H9 (cell line): ENCODE measurements at regions not wholly inside any gene's neighbourhood (a gene's known extent, or its start where the extent isn't known, plus 50 kb on each side); places are given as distances from the start of the nearest gene placed in this dataset.
"Not testable (repeated sequence)": the region's sequence is repeated elsewhere in the genome, so short reads cannot be mapped to it uniquely, and the experiment has no call there.

Source experiments
- DNase-seq: peaks from one replicate; pipeline ENCODE4 v3.0.0-alpha.2; 2017
- H2AFZ ChIP-seq: one replicate; pipeline ENCODE4 v1.6.1; 2013; ENCODE audit warnings: mild to moderate bottlenecking, low read length, control low read depth, moderate library complexity
- H2AK5ac ChIP-seq: 2 replicates; pipeline ENCODE4 v1.6.1; 2013; ENCODE audit warnings: low read length, control low read depth, mixed read lengths; ENCODE audit not compliant: insufficient read length
- H2BK120ac ChIP-seq: one replicate; pipeline ENCODE4 v1.6.1; 2013; ENCODE audit warnings: low read depth, mild to moderate bottlenecking, low read length, control low read depth, inconsistent platforms; ENCODE audit not compliant: poor library complexity, severe bottlenecking
- H2BK12ac ChIP-seq: 2 replicates; pipeline ENCODE4 v1.6.1; 2013; ENCODE audit warnings: low read length, control low read depth, mixed read lengths, low read depth; ENCODE audit not compliant: insufficient read length
- H2BK15ac ChIP-seq: 2 replicates; pipeline ENCODE4 v1.6.1; 2013; ENCODE audit warnings: low read depth, low read length, control low read depth
- H2BK20ac ChIP-seq: one replicate; pipeline ENCODE4 v1.6.1; 2013; ENCODE audit warnings: low read depth, mild to moderate bottlenecking, low read length, control low read depth, inconsistent platforms; ENCODE audit not compliant: poor library complexity, severe bottlenecking
- H2BK5ac ChIP-seq: 2 replicates; pipeline ENCODE4 v1.6.1; 2013; ENCODE audit warnings: low read length, control low read depth, mixed read lengths; ENCODE audit not compliant: insufficient read length
- H3K14ac ChIP-seq: 2 replicates; pipeline ENCODE4 v1.6.1; 2013; ENCODE audit warnings: low read length, control low read depth; ENCODE audit not compliant: insufficient read depth
- H3K18ac ChIP-seq: 2 replicates; pipeline ENCODE4 v1.6.1; 2013; ENCODE audit warnings: low read depth, mild to moderate bottlenecking, mixed read lengths, low read length, control low read depth; ENCODE audit not compliant: insufficient read length
- H3K23ac ChIP-seq: 2 replicates; pipeline ENCODE4 v1.6.1; 2013; ENCODE audit warnings: low read length, control low read depth, mixed read lengths, low read depth; ENCODE audit not compliant: insufficient read length
- H3K23me2 ChIP-seq: 2 replicates; pipeline ENCODE4 v1.6.1; 2013; ENCODE audit warnings: low read depth, mild to moderate bottlenecking, mixed read lengths, low read length, control low read depth; ENCODE audit not compliant: insufficient read length, poor library complexity, severe bottlenecking
- H3K27ac ChIP-seq: 2 replicates; pipeline ENCODE4 v1.5.1; 2013; ENCODE audit warnings: low read length, control low read depth, mixed read lengths, low read depth; ENCODE audit not compliant: insufficient read length
- H3K27me3 ChIP-seq: 2 replicates; pipeline ENCODE4 v1.6.1; 2013; ENCODE audit warnings: low read length, control low read depth, inconsistent platforms; ENCODE audit not compliant: insufficient read depth
- H3K4ac ChIP-seq: 2 replicates; pipeline ENCODE4 v1.6.1; 2013; ENCODE audit warnings: low read depth, mild to moderate bottlenecking, control low read depth, inconsistent platforms, low read length, moderate library complexity
- H3K4me1 ChIP-seq: 2 replicates; pipeline ENCODE4 v1.6.1; 2013; ENCODE audit warnings: low read length, control low read depth, inconsistent platforms; ENCODE audit not compliant: insufficient read depth
- H3K4me2 ChIP-seq: 2 replicates; pipeline ENCODE4 v1.6.1; 2013; ENCODE audit warnings: low read length, control low read depth, mixed read lengths; ENCODE audit not compliant: insufficient read length, insufficient read depth
- H3K56ac ChIP-seq: 2 replicates; pipeline ENCODE4 v1.6.1; 2013; ENCODE audit warnings: low read depth, mild to moderate bottlenecking, mixed read lengths, low read length, control low read depth; ENCODE audit not compliant: insufficient read length
- H3K79me1 ChIP-seq: 2 replicates; pipeline ENCODE4 v1.6.1; 2013; ENCODE audit warnings: low read depth, mild to moderate bottlenecking, moderate library complexity, low read length, control low read depth, inconsistent platforms; ENCODE audit not compliant: insufficient read depth, poor library complexity, severe bottlenecking
- H3K79me2 ChIP-seq: 2 replicates; pipeline ENCODE4 v1.6.1; 2013; ENCODE audit warnings: low read length, control low read depth, inconsistent platforms; ENCODE audit not compliant: insufficient read depth
- H3K9ac ChIP-seq: 2 replicates; pipeline ENCODE4 v1.6.1; 2013; ENCODE audit warnings: low read length, control low read depth, mixed read lengths; ENCODE audit not compliant: insufficient read length; ENCODE audit errors: extremely low read depth
- H3K9me3 ChIP-seq: one replicate; pipeline ENCODE4 v1.6.1; 2013; ENCODE audit warnings: low read depth, low read length, inconsistent platforms; ENCODE audit not compliant: control insufficient read depth
- H3T11ph ChIP-seq: one replicate; pipeline ENCODE4 v1.6.1; 2013; ENCODE audit warnings: mild to moderate bottlenecking, low read length, control low read depth, inconsistent platforms
- H4K20me1 ChIP-seq: one replicate; pipeline ENCODE4 v1.6.1; 2013; ENCODE audit not compliant: control insufficient read depth, insufficient read length, insufficient read depth
- H4K5ac ChIP-seq: 2 replicates; pipeline ENCODE4 v1.6.1; 2013; ENCODE audit warnings: low read depth, mild to moderate bottlenecking, mixed read lengths, low read length, control low read depth; ENCODE audit not compliant: insufficient read length
- H4K8ac ChIP-seq: replicated peaks from 2 replicates; pipeline ENCODE4 v1.6.1; 2013; ENCODE audit warnings: low read length, control low read depth, mixed read lengths, low read depth; ENCODE audit not compliant: insufficient read length
- H4K91ac ChIP-seq: 2 replicates; pipeline ENCODE4 v1.6.1; 2013; ENCODE audit warnings: low read depth, mild to moderate bottlenecking, moderate library complexity, mixed read lengths, low read length, control low read depth; ENCODE audit not compliant: insufficient read length
- H3K27ac Mint-ChIP-seq, 3 experiments: 2 replicates in 2 of 3; 3 replicates in 1 of 3; pipeline ENCODE4 v1.8.0; 2020 to 2021; ENCODE audit warnings: mixed read lengths in 3 of 3, mild to moderate bottlenecking in 1 of 3, moderate library complexity in 1 of 3
- H3K27me3 Mint-ChIP-seq: 2 replicates; pipeline ENCODE4 v1.8.0; 2021; ENCODE audit warnings: low read depth, mild to moderate bottlenecking, moderate library complexity, mixed read lengths
- H3K36me3 Mint-ChIP-seq, 3 experiments: 2 replicates in 2 of 3; 3 replicates in 1 of 3; pipeline ENCODE4 v1.8.0; 2020 to 2021; ENCODE audit warnings: low read depth in 3 of 3, mixed read lengths in 3 of 3; ENCODE audit not compliant: insufficient read depth in 1 of 3
- H3K4me1 Mint-ChIP-seq, 2 experiments: 2 replicates each; pipeline ENCODE4 v1.8.0; 2020; ENCODE audit warnings: mixed read lengths in 2 of 2
- H3K4me3 Mint-ChIP-seq, 2 experiments: 2 replicates in 1 of 2; 3 replicates in 1 of 2; pipeline ENCODE4 v1.8.0; 2020 to 2021; ENCODE audit warnings: mild to moderate bottlenecking in 2 of 2, mixed read lengths in 2 of 2, moderate library complexity in 1 of 2
- H3K9me3 Mint-ChIP-seq, 2 experiments: 2 replicates in 1 of 2; 3 replicates in 1 of 2; pipeline ENCODE4 v1.8.0; 2020; ENCODE audit warnings: mild to moderate bottlenecking in 2 of 2, mixed read lengths in 2 of 2, moderate library complexity in 1 of 2
- CTCF ChIP-seq: fragments of 200-600 bp; sonication (generic); conservative IDR thresholded peaks from 3 replicates; pipeline ENCODE4 v1.8.0; 2021; ENCODE audit warnings: antibody characterized with exemption, mild to moderate bottlenecking
- WGBS: extraction: QIAGEN DNeasy Blood & Tissue Kit; methylation state at CpG from one replicate; pipeline ENCODE4 v1.1.7; 2013; ENCODE audit warnings: missing lambda C conversion rate, low lambda C conversion rate, mixed read lengths; ENCODE audit not compliant: insufficient read length; ENCODE audit errors: extremely low coverage; 5-methylcytosine and 5-hydroxymethylcytosine counted together

- H3K23ac ChIP-seq, H2AK5ac ChIP-seq, DNase-seq, H3K27me3 Mint-ChIP-seq, H3K4ac ChIP-seq, H3K23me2 ChIP-seq, H3K27me3 ChIP-seq, H3K18ac ChIP-seq, H3K27ac ChIP-seq, H2BK15ac ChIP-seq, H3K56ac ChIP-seq, H3K4me3 Mint-ChIP-seq, H4K20me1 ChIP-seq, H3T11ph ChIP-seq, H3K79me2 ChIP-seq, H2BK20ac ChIP-seq, H3K9ac ChIP-seq, H2BK120ac ChIP-seq, H3K4me1 ChIP-seq, H2AFZ ChIP-seq, H2BK5ac ChIP-seq, H3K4me2 ChIP-seq, H3K27ac Mint-ChIP-seq, H4K5ac ChIP-seq, H4K8ac ChIP-seq, H3K79me1 ChIP-seq, H2BK12ac ChIP-seq, H3K4me1 Mint-ChIP-seq, H4K91ac ChIP-seq, H3K14ac ChIP-seq: not testable (repeated sequence)
- TF ChIP-seq CTCF, result peak; percentile 52
- peaks cover 61 to 71% of the 10 kb centered on the region in 2 experiments for H3K9me3 Mint-ChIP-seq
- H3K36me3 Mint-ChIP-seq, result peaks cover 0 to 14% (median 5%) of the 10 kb centered on the region in 3 experiments; a peak in 5 of 7 replicates
- peaks cover 43% of the 10 kb centered on the region for H3K9me3 ChIP-seq
- no CpG with 5 or more reads among the region's 4 CpGs for WGBS
Measured at GRCh38 chr10:42192450-42192849, 445.9 kb downstream of the ZNF33B start.

- H3K9me3 Mint-ChIP-seq, result peaks cover 53 to 57% of the 10 kb centered on the region in 2 experiments
- not testable (repeated sequence) for H3K23ac ChIP-seq, H4K8ac ChIP-seq, H3K79me1 ChIP-seq, H3K27ac Mint-ChIP-seq, H3K27me3 ChIP-seq, H3K18ac ChIP-seq, H3T11ph ChIP-seq, H3K4me1 ChIP-seq, H2AFZ ChIP-seq, H3K4me3 Mint-ChIP-seq, H3K9ac ChIP-seq, H3K4me1 Mint-ChIP-seq, H2BK15ac ChIP-seq, H3K79me2 ChIP-seq, H2BK5ac ChIP-seq, H3K27me3 Mint-ChIP-seq, H3K27ac ChIP-seq, H4K91ac ChIP-seq, H2BK120ac ChIP-seq, H2BK20ac ChIP-seq, H3K36me3 Mint-ChIP-seq, H4K5ac ChIP-seq, H3K4ac ChIP-seq, H3K14ac ChIP-seq, H2AK5ac ChIP-seq, H3K23me2 ChIP-seq, DNase-seq, H3K56ac ChIP-seq, H4K20me1 ChIP-seq, H2BK12ac ChIP-seq, H3K4me2 ChIP-seq
- WGBS, result no CpG with 5 or more reads among the region's 6 CpGs
- peaks cover 31% of the 10 kb centered on the region for H3K9me3 ChIP-seq
Measured at GRCh38 chr10:42187501-42188195, 450.7 kb downstream of the ZNF33B start.
